Embryonic facial prominence (tissue), 1 donor: ENCODE measurements at regions not wholly inside any gene's neighbourhood (a gene's known extent, or its start where the extent isn't known, plus 50 kb on each side); places are given as distances from the start of the nearest gene placed in this dataset.
"Not testable (repeated sequence)": the region's sequence is repeated elsewhere in the genome, so short reads cannot be mapped to it uniquely, and the experiment has no call there.

Source experiments
- DNase-seq: peaks from one replicate; pipeline ENCODE4 v3.0.0-alpha.2; 2016; ENCODE audit errors: extremely low spot score

DNA sequence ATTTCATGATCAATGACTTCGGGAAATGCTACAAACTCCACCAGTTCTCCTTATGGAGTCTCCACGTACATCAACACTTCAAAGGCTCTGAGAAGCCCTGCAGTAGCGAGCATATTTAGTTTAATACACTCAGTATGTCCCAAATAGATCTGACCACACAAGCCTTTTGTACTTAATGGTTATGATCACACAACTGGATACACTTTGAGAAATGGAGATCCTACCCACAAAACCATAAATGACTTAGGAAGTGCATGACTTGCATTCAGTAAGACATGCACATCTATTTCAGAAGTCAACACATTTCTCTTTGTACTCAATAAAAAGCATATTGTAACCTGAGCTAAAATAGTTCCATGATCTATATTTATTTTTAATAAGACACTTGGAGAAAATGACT, 103.6 kb upstream of the SPATA12 start:
- DNase-seq = no peak

DNA sequence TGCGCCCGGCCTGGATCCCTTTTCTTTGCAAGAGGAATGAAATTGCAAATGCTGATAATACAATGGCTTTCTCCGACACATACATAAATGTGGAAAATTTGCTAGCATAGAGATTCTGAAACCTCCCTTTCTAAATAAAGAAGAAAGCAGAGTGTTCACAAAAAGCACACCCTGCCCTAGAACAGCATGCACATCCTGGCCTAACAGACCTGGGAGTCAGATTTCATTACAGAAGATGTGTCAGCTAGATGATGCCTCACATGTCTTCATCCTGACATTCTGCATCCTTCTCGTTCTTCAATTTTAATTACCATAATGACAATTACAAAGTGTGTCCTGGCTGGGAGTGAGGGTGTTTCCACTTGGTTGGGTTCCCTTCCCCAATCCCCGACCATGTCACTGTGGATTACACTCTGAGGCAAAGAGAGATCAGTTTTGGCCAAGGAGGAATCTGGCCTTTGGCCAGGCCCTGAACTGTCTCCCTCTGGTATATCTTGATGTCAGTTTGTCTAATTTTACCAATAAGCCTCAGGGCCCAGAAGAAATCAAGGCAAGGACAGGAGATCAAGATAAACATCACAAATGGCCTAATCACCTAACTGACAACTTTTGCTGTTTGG, 104.9 kb upstream of the SPATA12 start:
- no peak for DNase-seq

GRCh38 chr3:56954125-56954524, 106.3 kb upstream of the SPATA12 start:
- DNase-seq = no peak

- DNase-seq = no peak
Observed at GRCh38 chr3:56952846-56953245, 107.6 kb upstream of the SPATA12 start.

DNA sequence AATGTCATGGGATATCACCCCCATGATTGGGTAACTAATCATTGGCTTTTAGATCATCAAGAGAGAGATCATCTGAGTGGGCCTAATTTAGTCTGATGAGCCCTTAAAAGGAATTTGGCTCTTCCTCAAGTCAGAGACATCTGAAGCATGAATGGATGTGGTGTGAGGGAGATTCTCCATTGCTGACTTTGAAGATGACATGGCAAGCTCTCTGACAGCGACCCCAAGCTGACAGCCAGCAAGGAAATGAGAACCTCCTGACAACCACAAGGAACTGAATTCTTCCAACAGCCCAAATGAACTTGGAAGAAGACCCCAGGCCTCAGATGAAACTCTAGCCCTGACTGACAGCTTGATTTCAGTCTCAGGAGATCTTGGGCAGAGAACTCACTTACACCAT, 108.4 kb upstream of the SPATA12 start:
- DNase-seq = no peak

GRCh38 chr3:56951366-56951765, 109.1 kb upstream of the SPATA12 start:
- no peak for DNase-seq

DNA sequence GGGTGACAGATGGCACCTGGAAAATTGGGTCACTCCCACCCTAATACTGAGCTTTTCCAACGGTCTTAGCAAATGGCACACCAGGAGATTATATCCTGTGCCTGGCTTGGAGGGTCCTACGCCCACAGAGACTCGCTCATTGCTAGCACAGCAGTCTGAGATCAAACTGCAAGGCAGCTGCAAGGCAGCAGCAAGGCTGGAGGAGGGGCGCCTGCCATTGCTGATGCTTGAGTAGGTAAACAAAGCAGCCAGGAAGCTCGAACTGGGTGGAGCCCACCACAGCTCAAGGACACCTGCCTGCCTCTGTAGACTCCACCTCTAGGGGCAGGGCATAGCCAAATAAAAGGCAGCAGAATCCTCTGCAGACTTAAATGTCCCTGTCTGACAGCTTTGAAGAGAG, 115.1 kb upstream of the SPATA12 start:
- not testable (repeated sequence) for DNase-seq

GRCh38 chr3:56942523-56942922, 117.9 kb upstream of the SPATA12 start:
- no peak for DNase-seq

GRCh38 chr3:56940976-56941375, 119.5 kb upstream of the SPATA12 start:
- DNase-seq = no peak

GRCh38 chr3:56940321-56940720, 120.1 kb upstream of the SPATA12 start:
- no peak for DNase-seq

GRCh38 chr3:56939834-56940233, 120.6 kb upstream of the SPATA12 start:
- no peak for DNase-seq

DNA sequence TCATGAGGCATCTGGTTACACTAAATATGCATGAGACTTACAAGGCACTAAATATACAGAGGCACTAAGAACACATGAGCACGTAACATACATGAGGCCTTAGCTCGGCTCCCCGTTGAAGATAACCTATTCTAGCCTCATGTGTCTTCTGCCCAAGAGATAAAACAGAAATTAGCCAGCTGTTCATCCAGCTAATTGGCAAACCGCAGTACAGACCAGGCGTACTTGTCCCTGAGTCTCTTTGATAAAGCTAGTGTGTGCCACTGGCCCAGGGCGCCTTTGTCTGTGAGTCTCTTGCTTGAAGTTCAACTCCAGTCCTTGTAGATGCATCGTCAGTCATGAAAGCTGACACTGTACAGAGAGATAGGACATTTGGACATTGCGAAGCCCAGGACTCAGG, 121.9 kb upstream of the SPATA12 start:
- no peak for DNase-seq

DNA sequence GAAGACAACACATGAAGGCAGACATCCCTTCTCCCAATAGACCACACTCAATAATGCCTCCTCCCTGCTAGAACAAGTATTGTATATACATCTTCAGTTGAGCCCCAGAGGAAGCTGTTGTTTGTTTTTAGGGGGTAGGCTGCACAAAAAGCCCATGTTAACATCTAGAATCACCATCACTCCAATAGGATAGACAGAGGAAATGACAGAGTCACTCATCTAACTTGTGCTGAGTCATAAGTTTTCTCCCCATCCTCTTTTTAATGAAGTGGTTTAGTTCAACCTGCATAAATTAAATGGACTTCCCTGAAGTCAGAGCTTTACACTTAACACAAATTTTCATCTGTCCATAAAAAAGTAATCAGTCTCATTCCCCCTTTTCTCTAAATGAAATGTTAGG, 122.9 kb upstream of the SPATA12 start:
- no peak for DNase-seq

DNA sequence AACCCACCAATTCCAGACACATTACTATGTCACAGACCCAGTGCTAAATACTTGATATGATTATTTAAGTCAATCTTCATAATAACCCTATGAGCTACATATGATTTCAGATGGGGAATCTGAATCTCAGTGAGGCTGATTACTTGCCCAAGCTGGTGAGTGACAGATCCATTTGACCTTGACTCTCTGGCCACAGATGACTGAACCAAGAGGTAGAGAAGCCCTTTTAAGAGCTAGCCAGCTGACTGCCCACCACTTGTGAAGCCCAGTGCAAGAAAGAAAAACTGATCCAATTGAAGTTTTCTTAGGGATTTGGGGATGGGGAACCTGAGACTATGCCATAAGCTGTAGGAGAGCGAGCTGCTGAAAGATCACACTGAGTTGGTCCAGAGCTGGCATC, 124.7 kb upstream of the SPATA12 start:
- no peak for DNase-seq

DNA sequence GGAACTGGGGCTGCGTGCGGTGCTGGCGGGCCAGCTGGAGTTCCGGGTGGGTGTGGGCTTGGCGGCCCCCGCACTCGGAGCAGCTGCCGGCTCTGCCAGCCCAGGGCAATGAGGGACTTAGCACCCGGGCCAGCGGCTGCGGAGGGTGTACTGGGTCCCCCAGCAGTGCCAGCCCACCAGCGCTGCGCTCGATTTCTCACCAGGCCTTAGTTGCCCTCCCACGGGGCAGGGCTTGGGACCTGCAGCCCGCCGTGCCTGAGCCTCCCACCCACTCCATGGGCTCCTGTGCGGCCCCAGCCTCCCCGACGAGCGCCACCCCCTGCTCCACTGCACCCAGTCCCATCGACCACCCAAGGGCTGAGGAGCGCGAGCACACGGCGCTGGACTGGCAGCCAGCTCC, 126.0 kb upstream of the SPATA12 start:
- not testable (repeated sequence) for DNase-seq

DNA sequence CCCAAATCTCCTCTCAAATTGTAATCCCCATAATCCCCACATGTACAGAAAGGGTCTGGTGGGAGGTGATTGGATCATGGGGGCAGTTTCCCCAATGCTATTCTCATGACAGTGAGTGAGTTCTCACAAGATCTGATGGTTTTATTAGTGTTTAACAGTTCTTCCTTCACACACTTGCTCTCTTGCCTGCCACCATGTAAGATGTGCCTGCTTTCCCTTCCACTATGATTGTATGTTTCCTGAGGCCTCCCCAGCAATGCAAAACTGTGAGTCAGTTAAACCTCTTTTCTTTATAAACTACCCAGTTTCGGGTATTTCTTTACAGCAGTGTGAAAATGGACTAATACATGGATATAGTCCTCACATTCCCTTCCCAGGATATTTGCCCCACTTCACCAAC, 126.7 kb upstream of the SPATA12 start:
- no peak for DNase-seq

GRCh38 chr3:56932866-56933265, 127.6 kb upstream of the SPATA12 start:
- no peak for DNase-seq

DNA sequence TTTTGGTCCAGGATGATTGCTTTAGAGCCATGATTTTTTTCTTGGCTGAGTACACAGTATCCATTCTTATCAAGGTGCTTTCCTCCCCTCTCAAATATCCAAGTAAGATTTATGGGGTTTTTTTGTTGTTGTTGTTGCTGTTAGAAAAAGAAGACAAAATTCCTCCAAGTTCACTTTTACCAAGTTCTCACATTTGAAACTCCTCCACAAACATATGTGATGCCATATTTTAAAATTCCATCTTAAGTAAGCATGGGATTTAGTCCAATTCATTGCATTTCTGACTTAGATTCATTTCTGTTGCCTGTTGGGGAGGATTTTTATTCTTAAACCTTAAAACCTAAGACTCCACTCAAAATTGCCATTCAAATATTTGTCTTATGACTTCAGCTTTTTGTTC, 128.6 kb upstream of the SPATA12 start:
- DNase-seq = no peak

DNA sequence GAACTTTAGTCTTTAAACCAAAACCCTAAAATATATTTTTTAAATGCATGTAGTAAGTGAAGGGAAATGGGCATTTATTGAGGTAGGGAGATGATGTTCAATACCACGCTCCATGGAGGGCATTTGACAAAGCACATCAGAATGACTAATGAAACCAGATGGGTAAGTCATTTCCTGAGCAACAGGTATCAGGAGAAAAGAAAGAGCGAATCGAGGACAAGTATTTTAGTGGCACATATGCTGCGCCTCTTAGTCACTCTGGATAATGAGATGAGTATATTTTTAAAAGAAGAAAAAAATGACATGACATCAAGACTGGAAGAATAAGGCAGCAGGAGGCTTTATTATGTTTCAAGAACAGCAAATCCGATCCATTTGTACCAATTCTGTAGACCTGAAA, 129.0 kb upstream of the ARHGEF3 start:
- no peak for DNase-seq

DNA sequence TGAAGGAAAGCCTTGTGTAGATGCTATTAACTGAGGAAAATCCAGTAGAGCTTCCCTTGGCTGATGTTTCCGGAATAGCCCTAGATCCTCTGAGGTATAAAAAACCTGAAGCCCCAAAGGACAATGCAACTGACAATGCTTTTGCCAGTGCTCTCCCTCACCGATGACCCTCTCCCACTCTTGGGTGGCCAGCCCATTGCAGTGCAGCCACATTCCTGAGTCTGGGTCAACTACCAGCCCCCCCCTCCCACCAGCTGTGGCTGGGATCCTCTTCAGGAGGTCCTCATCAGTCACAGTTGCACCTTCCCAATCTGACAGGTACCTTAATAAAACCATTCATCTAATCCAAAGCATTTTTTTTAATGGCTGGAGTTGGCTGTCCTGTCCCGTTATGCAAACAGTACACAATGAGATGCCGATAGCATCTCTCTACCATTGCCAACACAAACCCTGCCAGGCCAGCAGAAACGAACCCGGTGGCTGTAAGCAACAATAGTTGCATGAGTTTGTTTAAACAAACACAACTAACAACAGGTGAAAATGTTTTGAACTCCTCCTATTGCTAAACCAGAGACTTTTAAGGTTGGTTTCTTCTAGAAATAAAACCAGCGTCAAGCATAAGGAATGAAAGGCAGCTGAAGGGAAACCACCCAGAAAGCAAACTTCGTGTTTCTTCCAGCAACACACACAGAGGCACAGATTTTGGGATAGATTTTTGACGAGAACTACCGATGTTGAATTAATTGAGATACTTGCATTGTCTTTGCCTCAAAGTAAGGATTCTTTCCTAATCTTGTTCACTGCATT, 128.3 kb upstream of the ARHGEF3 start:
- no peak for DNase-seq

- DNase-seq = no peak
Observed at GRCh38 chr3:56928379-56929068, 126.8 kb upstream of the ARHGEF3 start.

- DNase-seq = no peak
Observed at GRCh38 chr3:56927855-56928254, 126.1 kb upstream of the ARHGEF3 start.

DNA sequence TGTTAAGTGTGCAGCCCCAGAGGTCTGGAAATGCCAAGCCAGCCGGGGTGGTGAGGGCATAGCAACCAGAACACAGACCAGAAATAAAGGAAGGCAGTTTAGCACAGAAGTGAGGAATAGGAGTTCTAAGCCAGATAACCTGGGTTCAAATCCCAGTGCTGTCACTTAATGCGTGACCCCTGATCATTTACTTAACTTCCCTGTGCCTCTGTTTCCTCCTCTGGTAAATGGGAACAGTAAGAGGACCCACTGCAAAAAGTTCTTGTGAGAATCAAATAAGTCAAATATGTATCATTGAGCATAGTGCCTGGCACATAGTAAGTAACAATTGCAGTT, 125.2 kb upstream of the ARHGEF3 start:
- DNase-seq = no peak
